RWPE2 (cell line): ENCODE measurements at regions not wholly inside any gene's neighbourhood (a gene's known extent, or its start where the extent isn't known, plus 50 kb on each side); places are given as distances from the start of the nearest gene placed in this dataset.

Experiments
- ATAC-seq: fragments of 200-7000 bp; cut with Tn5 transposase; 3 replicates; pipeline ENCODE4 v1.9.1; 2021; ENCODE audit warnings: low read depth
- DNase-seq: peaks from one replicate; pipeline ENCODE4 v3.0.0-alpha.2; 2020; ENCODE audit warnings: low spot score
- H3K27ac ChIP-seq: fragments of 450-650 bp; 2 replicates; pipeline ENCODE4 v1.5.1; 2017; ENCODE audit warnings: mild to moderate bottlenecking; ENCODE audit not compliant: poor library complexity, severe bottlenecking
- H3K27me3 ChIP-seq: fragments of 250-450 bp; sonication (Bioruptor Pico); 2 replicates; pipeline ENCODE4 v1.5.1; 2021; ENCODE audit warnings: mild to moderate bottlenecking, moderate library complexity; ENCODE audit not compliant: insufficient read depth, poor library complexity, severe bottlenecking
- H3K36me3 ChIP-seq: fragments of 250-450 bp; sonication (Bioruptor Pico); 2 replicates; pipeline ENCODE4 v1.5.1; 2020; ENCODE audit warnings: low read depth, mild to moderate bottlenecking, moderate library complexity
- H3K4me1 ChIP-seq: fragments of 250-450 bp; sonication (Bioruptor Pico); 2 replicates; pipeline ENCODE4 v1.5.1; 2021; ENCODE audit warnings: mild to moderate bottlenecking, moderate library complexity; ENCODE audit not compliant: insufficient read depth, poor library complexity, severe bottlenecking
- H3K4me3 ChIP-seq: fragments of 250-450 bp; sonication (Bioruptor Pico); 2 replicates; pipeline ENCODE4 v1.5.1; 2021; ENCODE audit warnings: mild to moderate bottlenecking, moderate library complexity; ENCODE audit not compliant: severe bottlenecking
- H3K9me3 ChIP-seq: fragments of 250-450 bp; sonication (Bioruptor Pico); 2 replicates; pipeline ENCODE4 v1.5.1; 2021; ENCODE audit warnings: mild to moderate bottlenecking, moderate library complexity; ENCODE audit not compliant: severe bottlenecking
- TF ChIP-seq, protein P1 (sequence below): fragments of 450-650 bp; IDR thresholded peaks from one replicate; pipeline ENCODE4 v1.5.1; 2017; ENCODE audit warnings: mild to moderate bottlenecking, moderate library complexity; ENCODE audit not compliant: poor library complexity, severe bottlenecking

DNA sequence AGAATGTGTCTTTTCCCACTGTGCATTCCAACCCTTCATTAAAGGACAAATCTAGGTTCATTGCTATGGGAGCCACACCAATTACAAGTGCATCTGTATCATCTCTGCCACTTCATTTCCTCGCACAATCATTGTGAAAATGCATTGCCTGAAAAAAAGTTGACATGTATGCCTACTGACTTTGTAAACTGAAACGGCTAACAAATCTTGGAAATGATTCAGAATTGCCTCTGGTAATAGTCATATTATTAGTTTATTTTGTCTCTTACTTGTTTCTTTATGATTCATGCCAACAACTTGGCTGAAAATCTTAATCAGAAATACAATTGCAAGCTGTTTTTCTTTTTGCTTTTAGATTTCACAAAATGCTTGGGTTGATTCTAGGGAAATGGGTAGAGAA is 497.1 kb downstream of the ZIC1 start:
- H3K4me3 ChIP-seq: no peak overlapping the region
- H3K9me3 ChIP-seq: no peaks in the 10 kb centered on the region
- H3K27me3 ChIP-seq: no peaks in the 10 kb centered on the region
- H3K36me3 ChIP-seq: no peaks in the 10 kb centered on the region
- H3K4me1 ChIP-seq: no peaks in the 10 kb centered on the region
- ATAC-seq (no peak), DNase-seq (no peak)
- TF ChIP-seq, protein P1, sequence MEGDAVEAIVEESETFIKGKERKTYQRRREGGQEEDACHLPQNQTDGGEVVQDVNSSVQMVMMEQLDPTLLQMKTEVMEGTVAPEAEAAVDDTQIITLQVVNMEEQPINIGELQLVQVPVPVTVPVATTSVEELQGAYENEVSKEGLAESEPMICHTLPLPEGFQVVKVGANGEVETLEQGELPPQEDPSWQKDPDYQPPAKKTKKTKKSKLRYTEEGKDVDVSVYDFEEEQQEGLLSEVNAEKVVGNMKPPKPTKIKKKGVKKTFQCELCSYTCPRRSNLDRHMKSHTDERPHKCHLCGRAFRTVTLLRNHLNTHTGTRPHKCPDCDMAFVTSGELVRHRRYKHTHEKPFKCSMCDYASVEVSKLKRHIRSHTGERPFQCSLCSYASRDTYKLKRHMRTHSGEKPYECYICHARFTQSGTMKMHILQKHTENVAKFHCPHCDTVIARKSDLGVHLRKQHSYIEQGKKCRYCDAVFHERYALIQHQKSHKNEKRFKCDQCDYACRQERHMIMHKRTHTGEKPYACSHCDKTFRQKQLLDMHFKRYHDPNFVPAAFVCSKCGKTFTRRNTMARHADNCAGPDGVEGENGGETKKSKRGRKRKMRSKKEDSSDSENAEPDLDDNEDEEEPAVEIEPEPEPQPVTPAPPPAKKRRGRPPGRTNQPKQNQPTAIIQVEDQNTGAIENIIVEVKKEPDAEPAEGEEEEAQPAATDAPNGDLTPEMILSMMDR: no peak
- no peak overlapping the region for H3K27ac ChIP-seq

DNA sequence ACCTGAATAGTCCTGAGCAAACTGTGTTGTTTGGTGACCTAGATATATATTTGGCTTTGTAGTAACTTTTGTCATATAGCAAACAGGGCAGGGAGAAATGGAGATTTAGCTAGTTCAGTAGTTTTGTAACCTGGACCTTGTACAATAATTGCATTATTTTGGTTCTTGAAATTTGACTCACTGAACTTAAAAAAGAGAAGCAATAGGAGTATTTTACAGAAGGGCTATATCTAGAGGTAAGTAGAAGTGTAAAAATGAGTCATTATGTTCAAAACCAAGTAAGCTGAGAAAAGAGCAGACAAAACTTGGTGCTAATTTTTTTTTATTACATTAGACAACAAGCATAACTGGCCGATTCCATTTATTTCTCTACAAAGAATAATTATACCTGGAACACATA is 505.4 kb downstream of the ZIC1 start:
- H3K27me3 ChIP-seq: no peaks in the 10 kb centered on the region
- H3K36me3 ChIP-seq: no peaks in the 10 kb centered on the region
- no peak for ATAC-seq
- H3K4me1 ChIP-seq: no peaks in the 10 kb centered on the region
- DNase-seq: no peak
- H3K27ac ChIP-seq: no peak overlapping the region
- TF ChIP-seq, protein P1: no peak
- no peak overlapping the region for H3K4me3 ChIP-seq
- no peaks in the 10 kb centered on the region for H3K9me3 ChIP-seq

DNA sequence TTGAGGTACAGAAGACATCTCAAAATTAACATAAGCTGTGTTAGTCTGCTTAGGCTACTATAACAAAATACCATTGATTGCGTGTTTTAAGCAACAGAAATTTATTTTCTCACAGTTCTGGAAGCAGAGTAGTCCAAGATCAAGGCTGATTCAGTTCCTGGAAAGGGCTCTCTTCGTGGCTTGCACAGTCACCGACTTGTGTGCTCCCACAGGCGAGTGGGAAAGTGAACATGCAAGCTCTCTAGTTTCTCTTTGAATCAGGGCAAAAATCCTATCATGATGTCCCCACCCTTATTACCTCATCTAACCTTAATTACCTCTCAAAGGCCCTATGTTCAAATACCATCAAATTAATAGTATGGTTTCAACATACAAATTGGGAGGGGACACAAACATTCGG is 505.9 kb downstream of the ZIC1 start:
- ATAC-seq: no peak
- Histone ChIP-seq H3K9me3 (no peaks in the 10 kb centered on the region), H3K27me3 (no peaks in the 10 kb centered on the region), H3K27ac (no peak overlapping the region), H3K36me3 (no peaks in the 10 kb centered on the region), H3K4me3 (no peak overlapping the region), H3K4me1 (no peaks in the 10 kb centered on the region)
- DNase-seq: no peak
- TF ChIP-seq, protein P1: no peak

DNA sequence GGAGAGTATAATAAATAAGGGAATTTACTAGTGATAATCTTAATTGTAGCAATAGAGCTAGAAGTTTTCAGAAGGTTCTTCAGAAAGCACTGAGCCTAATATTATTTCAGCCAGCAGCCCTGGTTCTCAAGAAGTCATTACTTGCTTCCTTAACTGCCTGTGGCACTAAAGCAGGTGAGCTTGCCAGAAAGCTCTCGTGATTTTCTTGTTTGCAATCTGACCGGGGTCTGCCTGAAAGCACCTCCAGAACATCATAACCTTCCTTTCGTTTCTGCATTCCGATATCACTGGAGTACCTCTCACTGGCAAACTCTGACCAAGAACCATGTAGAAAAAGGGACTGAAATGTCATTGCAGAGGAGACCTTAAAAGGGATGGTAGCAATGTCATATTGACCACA is 510.3 kb downstream of the ZIC1 start:
- Histone ChIP-seq H3K4me1 (no peaks in the 10 kb centered on the region), H3K4me3 (no peak overlapping the region), H3K27ac (no peak overlapping the region), H3K36me3 (no peaks in the 10 kb centered on the region), H3K27me3 (no peaks in the 10 kb centered on the region), H3K9me3 (no peaks in the 10 kb centered on the region)
- ATAC-seq (no peak), DNase-seq (no peak)
- TF ChIP-seq, protein P1: no peak

DNA sequence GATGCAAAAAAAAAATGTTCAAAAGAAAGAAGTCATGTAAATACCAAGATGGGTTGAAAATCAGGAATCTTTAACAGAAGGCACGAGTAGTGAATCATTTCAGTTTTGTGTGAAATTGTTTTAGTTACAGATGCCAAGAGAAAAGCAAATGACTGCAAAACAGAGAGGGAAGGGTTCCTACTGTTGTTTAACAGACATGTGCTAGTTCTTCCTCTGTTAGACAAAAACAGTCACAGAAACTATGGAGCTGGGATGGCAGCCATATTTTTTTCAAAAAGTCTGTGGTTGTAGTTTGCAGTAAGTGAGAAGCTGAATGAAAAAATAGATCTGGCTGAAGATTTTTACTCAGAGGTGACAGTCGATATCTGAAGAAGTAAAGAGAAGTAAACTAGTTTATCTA is 511.9 kb downstream of the ZIC1 start:
- H3K36me3 ChIP-seq: no peaks in the 10 kb centered on the region
- H3K4me1 ChIP-seq: no peaks in the 10 kb centered on the region
- no peak overlapping the region for H3K27ac ChIP-seq
- ATAC-seq (no peak), DNase-seq (no peak)
- H3K9me3 ChIP-seq: no peaks in the 10 kb centered on the region
- no peak overlapping the region for H3K4me3 ChIP-seq
- TF ChIP-seq, protein P1: no peak
- H3K27me3 ChIP-seq: no peaks in the 10 kb centered on the region
